Skin epidermis (tissue), 12 donors: ENCODE measurements at regions not wholly inside any gene's neighbourhood (a gene's known extent, or its start where the extent isn't known, plus 50 kb on each side); places are given as distances from the start of the nearest gene placed in this dataset.

Experiments
- H3K27ac ChIP-seq, 21 experiments: fragments of 200-600 bp; sonication (generic) in 11 of 21; one replicate each; pipeline ENCODE4 v1.5.0; 2020; ENCODE audit warnings: mild to moderate bottlenecking in 3 of 21, inconsistent platforms in 2 of 21, moderate library complexity in 2 of 21
- H3K4me3 ChIP-seq, 7 experiments: fragments of 200-600 bp; sonication (generic) in 2 of 7; one replicate each; pipeline ENCODE4 v1.5.0; 2020; ENCODE audit warnings: inconsistent platforms in 2 of 7, mild to moderate bottlenecking in 2 of 7, moderate library complexity in 1 of 7

DNA sequence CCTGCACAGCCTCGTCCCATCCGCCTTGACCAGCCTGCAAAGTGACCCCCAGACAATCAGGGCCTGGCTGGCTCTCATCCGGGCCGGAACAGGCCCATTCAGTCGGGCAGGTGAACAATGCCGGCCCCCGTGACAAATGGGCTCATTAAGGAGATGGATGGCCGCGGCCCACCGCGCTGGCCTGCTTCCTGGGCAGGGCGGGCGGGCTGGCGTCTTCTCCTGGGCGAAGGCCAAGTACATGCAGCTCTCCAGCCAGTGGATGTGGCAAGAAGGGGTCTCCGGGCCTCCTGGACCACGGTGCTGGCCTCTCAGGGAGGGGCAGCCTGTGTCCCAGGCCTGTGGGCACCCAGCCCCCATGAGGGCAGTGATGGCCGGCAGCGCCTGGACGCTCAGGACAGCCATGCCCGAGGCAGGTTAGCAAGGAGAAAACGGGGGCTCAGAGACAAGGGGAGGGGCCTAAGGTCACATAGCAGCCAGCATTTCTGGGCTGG, 1022.8 kb downstream of the BRD1 start:
- Histone ChIP-seq H3K4me3 (no peak overlapping the region), H3K27ac (no peak overlapping the region)

DNA sequence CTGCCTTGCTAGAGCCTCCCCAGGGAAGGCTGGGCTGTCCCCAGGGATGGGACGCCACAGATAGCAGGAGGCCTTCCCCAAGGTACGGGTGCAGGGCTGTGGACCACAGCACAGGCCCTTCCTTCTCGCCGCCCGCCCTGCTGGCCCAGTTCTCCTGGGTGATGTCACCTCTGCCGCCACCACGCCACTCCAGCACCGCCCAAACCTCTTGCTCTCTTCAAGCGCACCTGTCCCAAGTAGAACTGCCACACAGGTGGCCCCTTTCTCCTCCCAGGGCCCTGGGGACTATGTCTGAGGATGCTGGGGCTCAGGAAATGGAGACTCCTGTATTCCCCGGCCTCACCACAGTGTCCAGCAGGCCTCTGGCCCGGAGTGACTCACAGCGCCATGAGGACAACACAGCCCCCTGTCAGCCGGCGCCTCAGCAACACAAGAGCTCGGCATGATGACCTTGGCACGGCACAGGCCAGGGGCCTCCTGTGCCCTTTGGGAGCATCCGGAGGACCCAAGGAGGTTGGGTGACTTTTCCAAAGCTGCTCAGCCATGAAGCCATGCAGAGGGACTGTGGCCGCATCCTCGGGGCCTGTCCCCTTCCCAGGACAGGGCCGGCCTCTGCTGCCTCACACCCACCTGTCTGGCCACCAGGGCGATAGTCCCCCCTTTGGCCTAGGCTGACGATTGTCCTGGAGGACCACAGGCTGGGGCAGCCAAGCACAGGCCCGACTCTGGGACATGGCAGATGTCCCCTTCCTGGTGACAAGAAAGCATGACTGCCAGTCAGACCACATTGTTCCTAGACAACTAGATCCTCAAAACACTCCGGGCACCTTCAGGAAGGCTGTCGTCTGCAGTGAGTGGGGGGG, 1023.5 kb downstream of the BRD1 start:
- H3K4me3 ChIP-seq = no peak overlapping the region
- H3K27ac ChIP-seq = no peak overlapping the region

DNA sequence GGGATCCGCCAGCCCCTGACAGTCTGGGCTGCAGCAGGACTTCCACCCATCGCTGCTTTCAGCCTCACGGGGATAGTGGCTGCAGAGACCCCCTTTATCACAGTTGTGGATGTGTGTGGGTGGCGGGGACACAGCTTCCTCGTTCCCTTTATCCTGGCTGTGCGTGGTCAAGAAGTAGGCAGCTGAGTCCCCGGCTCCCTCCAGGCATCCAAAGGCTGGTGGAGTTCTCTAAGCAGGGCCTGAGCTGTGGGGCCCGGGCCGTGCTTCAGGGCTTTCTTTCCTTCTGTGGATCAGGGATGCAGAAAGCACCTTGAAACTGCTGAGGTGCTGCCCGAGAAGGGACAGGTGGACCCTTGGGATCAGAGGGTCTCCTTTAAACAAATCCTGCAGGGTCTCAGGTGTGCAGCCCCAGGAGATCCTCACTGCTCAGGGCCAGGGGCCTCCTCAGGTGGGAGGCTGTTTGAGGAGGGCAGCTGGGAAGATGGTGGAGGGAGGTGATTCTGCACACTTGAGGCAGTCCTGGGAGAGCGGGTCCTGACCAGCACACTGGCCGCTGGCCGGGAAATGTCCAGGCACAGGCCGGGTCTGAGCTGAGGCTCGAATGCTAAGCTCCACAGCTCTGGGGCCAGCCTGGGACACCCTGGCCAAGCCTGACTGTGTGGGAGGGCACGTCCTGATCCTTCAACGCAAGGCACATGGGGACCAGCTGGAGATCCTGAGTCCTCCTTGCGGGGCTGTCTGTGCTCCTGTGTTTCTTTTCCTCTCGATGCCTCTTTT, 1024.3 kb downstream of the BRD1 start:
- Histone ChIP-seq H3K27ac (no peak overlapping the region), H3K4me3 (no peak overlapping the region)

DNA sequence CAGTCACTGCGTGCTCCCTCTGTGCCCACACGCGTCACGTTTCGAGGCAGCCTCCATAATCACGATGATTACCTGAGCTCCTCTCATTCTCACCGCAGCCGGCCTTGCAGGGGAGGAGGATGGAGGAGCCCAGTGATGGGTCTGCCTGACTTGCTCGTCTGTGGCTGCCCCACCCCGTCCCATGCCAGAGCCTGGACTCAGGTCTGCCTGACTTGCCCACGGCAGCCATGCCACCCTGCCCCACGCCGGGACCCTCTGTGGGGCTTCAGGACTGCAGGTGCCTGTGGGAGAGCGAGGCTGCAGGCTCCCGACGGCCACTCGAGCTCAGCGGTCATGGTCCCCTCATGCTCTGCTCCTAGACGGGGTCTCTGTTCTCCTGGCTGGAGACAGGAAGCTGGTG, 1025.1 kb downstream of the BRD1 start:
- no peak overlapping the region for H3K27ac ChIP-seq
- H3K4me3 ChIP-seq = no peak overlapping the region

DNA sequence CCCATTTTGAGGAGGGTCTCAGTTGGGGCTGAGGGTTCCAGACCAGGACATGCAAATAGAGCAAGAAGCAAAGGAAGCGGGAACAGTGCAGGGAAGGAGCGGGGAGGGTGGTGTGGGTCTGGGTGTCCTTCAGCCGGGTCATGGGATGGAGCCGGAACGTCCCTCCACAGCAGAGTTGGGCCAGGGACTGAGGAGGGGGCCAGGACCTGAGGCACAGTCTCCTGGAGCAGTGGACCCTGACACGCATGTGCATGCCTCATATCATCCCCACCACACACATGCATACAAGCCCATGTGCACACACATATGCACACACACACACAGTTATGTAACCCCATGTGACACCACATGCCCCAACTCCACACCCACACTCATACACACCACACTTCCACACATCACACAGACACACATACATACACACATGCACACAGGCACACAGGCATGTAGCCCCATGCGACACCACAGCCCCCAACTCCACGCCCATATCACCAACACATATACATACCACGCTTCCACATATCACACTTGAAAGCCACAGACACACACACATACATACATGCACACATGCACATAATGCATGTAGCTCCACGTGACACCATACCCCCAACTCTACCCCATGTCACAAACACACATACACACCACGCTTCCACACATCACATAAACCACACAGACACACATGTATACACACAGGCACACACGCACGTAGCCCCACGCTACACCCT, 1026.6 kb downstream of the BRD1 start:
- H3K27ac ChIP-seq = no peak overlapping the region
- H3K4me3 ChIP-seq = no peak overlapping the region

DNA sequence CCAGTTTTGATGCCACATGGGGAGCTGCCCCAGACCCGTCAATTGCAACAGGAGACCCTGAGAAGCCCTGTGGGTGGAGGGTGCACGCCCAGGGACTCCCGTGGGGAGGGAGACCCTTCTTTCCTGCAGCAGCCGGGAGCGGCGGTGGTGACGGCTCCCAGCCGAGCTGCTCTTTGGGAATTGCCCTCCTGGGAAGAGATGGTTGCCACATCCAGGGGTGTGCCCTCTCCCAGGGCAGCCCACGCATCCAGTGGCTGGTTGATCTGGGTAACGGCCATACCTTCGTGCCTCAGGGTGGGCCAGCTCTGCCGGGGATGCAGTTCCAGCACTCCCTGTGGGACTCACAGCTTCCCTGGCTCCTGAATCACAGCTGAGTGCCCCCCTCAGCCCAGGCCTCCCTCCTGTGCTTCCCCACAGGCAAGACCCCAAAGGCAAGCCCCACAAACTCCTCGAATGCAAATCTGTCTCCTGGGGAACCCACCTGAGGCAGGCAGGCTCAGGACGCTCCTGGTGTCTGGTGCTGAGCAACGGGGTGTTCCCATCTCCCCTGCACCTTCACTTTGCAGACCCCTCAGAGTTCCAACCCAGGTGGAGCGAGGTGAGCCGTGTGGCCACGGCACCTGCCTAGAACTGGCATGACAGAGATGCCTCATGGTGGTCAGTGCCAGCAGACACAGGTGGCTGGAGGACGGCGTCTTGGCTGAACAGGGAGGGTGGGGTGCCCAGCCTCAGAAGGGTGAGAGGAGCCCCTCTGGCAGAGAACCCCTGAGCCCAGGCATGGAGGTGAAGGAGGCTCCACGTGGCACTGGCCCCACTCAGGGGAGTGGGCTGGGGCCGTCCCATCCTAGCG, 1027.4 kb downstream of the BRD1 start:
- no peak overlapping the region for H3K27ac ChIP-seq
- no peak overlapping the region for H3K4me3 ChIP-seq

DNA sequence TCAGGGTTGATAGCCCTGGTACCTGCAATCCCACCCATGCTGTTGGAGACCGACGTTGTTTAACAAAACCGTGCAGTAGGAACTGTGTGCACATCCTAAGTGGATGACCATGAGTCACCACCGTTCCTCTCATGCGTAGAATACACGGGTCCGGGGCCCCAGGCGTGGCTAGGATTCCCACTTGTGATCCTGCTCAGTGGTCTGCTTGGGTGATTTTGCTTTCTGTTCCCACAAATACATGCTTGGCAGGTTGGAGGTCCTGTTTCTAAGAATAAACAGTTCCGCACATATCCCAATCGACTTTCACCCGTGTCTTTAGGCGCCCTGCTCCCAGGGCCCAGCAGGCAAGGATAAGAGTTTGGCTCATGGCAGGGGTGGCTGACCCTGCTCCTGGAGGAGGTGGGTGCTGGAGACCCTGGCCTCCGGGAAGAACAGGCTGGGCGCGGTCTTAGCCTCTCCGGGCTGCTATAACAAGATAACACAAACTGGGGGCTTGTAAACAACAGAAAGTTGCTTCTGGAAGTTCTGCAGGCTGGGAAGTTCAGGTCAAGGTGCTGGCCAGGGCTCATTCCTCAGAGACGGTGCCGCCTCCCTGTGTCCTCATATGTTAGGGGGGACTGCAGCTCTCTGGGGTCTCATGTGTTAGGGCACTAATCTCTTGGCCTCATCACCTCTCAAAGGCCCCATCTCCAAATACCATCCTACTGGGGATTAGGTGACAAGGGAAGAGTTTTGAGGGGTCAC, 1028.3 kb downstream of the BRD1 start:
- H3K27ac ChIP-seq = no peak overlapping the region
- H3K4me3 ChIP-seq = no peak overlapping the region

DNA sequence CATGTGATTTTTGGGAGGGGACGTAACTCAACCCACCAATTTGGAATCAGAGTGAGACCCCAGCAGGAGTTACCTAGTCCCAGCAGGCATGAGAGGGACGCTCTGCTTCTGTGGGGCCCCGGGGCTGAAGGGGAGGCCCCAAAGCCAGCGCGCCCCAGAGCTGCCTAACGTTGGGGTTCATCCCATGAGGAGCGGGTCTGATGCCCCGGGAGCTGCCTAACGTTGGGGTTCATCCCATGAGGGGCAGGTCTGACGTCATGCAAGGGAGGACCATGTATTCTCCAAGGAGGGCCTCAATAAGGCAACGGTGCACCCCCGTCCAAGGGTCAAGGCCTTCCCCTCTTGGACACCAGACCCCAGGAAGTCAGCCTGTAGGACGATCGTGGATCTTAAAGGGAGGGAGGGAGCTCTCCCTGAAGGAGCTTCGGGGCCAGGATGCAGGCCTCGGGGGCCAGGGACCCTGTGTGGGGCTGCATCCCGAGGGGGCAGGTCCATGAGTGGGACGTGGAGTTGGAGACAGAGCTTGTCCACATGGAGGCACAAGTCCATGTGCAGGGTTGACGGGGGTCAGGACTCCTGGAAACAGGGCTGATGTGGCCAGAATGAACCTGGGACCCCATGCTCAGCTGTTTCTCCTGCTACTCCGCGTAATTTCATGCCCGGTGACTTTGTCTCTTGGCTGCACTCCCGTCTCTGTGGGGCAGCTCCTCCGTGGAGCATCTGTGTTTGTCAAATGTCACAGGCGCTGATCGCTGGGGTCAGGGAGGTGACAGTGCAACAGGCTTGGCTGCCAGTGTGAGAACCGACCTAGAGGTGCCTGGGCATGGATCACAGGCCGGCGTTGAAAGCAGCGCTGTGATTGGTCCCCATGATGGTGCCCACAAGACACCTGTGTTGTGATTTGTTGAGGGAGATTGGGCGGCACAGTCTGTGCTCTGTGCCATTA, 1029.1 kb downstream of the BRD1 start:
- no peak overlapping the region for H3K4me3 ChIP-seq
- H3K27ac ChIP-seq = no peak overlapping the region

DNA sequence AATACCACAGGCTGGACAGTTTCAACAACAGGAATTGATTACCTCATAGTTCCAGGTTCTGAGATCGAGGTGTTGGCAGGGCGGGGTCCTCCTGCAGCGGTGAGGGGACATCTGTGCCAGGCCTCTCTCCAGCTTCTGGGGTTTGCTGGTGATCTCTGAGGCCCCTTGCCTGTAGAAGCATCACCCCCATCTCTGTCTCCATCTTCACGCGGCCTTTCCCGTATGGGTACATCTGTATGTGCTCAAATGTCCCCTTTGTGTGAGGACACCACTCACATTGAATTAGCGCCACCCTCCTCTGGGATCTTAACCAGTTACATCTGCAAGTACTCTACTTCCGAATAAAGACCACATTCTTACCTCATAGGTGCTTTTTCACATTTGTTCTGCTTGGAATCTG, 1029.9 kb downstream of the BRD1 start:
- Histone ChIP-seq H3K27ac (no peak overlapping the region), H3K4me3 (no peak overlapping the region)

DNA sequence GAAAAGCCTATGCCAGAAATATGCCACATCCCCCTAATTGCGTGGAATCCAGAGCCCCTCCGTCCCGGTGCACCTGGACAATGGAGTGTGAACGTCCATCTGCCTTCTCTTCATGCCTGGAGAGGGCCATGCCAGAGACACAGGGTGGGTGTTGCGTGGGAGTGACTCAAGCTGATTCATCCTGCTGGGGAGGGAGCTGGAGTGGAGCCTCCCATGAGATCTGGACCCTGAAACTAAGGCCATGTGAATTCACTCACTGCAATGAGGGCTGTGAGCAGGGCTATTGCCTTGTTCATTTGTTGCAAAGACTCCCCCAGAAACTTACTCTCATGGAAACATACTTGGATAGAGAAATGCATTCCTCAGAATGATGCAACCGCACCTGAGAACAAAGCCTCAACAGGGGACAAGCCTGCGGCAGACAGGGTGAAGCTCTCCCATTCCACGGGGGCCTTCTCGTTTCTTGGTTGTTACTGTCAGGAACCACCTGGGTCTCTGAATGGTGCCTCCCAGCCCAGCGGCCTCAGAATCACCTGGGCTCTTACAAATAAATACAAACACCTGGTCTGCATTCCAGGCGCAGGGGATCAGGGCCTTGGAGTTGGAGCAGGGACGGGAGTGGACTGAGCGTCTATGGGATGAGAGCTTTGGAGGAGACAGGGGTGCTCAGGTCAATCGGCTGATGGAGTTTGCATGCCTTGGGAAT, 1031.2 kb downstream of the BRD1 start:
- Histone ChIP-seq H3K4me3 (no peak overlapping the region), H3K27ac (no peak overlapping the region)

DNA sequence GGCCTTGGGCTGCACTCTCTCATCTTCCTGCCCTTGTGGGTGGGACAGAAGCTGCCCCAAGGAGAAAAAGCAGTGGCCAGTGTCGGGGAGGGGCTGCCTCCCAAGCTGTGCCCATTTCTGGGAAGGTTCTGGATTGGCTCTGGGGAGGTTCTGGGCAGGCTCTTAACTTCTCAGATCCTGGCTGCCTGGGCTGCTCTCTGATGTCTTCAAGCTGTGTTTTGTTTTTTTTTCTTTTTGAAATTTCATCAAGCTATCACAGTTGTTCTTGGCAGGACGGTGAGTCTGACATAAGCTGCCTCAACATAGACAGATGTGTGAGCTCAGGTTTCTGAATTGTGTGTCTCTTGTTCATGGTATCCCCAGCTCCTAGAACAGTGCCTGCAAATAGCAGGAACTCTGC, 1032.0 kb downstream of the BRD1 start:
- H3K27ac ChIP-seq = no peak overlapping the region
- H3K4me3 ChIP-seq = no peak overlapping the region

DNA sequence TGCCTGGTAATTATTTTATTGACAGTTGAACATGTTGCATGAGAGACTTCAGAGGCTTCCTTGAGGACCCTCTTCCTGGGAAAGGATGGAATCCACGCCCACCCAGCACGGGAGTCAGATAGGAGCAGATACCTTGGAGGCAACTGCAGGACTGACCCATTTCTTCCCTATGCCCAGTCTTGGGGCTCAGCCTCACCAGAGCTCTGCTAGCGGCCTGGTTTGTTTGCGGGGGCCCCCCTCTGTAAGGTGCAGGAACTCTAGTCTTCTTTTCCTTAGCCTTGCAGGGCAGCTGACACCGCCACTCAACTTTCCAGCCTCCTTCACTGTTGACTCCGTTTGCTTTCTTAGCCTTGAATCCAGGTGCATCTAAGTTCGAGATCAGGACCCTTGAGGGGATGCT, 1032.8 kb downstream of the BRD1 start:
- H3K4me3 ChIP-seq = no peak overlapping the region

DNA sequence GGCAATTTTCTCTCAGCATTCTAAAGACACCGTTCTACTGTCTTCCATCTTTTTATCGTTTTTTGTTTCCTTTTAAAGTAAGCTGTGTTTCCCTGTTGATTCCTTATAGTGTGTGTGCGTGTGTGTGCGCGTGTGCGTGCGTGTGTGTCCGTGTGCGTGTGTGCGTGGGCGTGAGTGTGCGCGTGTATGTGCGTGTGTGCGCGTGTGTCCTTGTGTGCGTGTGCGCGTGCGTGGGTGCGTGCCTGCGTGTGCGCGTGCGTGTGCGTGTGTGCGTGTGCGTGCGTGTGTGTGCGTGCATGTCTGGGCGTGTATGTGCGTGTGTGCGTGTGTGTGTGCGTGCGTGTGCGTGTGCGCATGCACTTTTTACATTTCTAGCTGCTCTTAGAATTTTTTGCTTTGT, 1033.7 kb downstream of the BRD1 start:
- no peak overlapping the region for H3K27ac ChIP-seq
- H3K4me3 ChIP-seq = no peak overlapping the region

More for the DNA sequence above, 1032.8 kb downstream of the BRD1 start:
- H3K27ac ChIP-seq = no peak overlapping the region

DNA sequence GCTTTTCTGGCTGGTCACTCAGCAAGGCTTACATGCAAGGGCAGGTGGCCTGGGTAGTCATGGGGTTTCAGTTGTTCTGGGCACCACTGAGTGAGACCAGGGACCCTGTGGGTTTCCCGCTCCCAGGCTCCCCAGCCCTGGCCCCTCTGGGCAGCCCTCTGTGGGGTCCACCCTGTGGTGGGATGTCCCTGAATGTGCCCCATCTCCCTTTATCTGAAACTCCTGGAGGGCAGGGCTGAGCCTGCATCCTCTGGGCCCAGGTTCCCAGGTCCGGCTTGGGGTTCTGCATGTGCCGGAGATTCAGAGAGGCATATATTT, 1041.0 kb downstream of the BRD1 start:
- Histone ChIP-seq H3K4me3 (no peak overlapping the region), H3K27ac (no peak overlapping the region)

DNA sequence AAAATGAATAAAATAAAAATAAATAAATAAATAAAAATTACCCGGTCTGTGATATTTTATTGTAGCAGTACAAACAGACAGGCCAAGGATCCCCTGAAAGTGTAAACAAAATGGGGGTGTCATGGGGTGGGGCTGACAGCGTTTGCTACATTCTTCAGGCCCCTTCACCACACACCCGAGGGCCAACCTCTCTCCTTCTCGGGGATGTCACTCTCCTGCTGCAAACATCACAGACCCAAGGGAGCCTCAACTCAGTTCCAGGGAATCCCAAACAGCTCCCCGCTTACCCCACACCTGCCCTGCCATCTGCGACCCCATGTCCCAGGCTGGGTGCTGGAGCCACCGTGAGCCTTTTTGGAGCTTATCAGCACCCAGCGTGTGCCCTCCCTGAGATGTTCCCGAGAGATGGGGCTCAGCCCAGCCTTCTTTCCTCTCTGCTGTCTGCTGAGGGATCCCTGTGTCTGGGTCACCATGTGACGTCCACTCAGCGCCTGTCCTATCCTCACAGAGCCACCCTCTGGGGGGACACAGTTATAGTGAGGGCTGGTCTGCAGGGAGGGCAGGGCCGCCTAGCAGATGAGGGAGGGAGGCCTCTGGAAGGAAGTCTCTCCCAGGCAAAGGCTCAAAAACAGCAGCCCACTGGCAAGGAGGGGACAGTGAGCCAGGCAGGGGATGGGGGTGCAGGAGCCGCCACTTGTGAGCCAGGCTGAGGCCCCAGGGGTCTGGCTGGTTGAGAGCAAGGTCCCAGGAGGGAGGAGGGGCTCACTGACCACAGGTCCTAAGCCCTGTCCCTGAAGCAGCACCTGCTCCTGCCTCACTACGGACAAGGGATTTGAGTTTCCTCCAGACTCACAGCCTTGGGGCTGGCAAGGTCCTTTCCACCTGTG, 1041.6 kb downstream of the BRD1 start:
- Histone ChIP-seq H3K4me3 (no peak overlapping the region), H3K27ac (no peak overlapping the region)
